ENCODE measurements at regions not wholly inside any gene's neighbourhood (a gene's known extent, or its start where the extent isn't known, plus 50 kb on each side); places are given as distances from the start of the nearest gene placed in this dataset.

DNA sequence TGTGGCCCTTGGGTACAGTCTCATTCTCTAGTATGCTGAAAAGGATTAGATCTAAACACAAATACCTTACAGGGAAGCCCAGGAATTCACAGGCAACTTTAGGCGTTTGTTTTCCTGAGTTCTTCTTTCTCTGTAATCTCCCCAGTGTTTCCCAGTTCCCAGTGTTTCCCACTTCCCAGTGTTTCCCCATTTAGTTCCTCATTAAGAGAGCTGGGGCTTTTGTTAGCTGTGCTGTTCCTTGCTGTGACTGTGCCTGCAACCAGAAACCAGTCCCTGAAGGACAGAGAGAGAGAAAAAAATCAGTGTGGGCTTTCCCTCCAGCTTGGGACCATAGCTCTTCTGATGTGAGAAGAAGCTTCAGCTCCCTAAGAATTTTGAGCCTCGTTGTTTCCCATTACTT lies 802.9 kb upstream of the COBL start:
- Histone ChIP-seq H3K36me3 (no peaks in the 10 kb centered on the region), H3K4me1 (ENCODE audit: control insufficient read depth in 1 of 2, low read depth in 2 of 2) (no peaks in the 10 kb centered on the region), H3K4me3 (no peak overlapping the region), H3K9me3 (no peaks in the 10 kb centered on the region), H3K27me3 (replicated peaks; ENCODE audit: insufficient read depth) (no peaks in the 10 kb centered on the region), H3K27ac (no peak overlapping the region)
- no peak for DNase-seq (ENCODE audit: low spot score)
- TF ChIP-seq, protein P1, sequence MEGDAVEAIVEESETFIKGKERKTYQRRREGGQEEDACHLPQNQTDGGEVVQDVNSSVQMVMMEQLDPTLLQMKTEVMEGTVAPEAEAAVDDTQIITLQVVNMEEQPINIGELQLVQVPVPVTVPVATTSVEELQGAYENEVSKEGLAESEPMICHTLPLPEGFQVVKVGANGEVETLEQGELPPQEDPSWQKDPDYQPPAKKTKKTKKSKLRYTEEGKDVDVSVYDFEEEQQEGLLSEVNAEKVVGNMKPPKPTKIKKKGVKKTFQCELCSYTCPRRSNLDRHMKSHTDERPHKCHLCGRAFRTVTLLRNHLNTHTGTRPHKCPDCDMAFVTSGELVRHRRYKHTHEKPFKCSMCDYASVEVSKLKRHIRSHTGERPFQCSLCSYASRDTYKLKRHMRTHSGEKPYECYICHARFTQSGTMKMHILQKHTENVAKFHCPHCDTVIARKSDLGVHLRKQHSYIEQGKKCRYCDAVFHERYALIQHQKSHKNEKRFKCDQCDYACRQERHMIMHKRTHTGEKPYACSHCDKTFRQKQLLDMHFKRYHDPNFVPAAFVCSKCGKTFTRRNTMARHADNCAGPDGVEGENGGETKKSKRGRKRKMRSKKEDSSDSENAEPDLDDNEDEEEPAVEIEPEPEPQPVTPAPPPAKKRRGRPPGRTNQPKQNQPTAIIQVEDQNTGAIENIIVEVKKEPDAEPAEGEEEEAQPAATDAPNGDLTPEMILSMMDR (IDR thresholded peaks at IDR 0.05): no peak
- no peak for ATAC-seq (ENCODE audit: insufficient number of reproducible peaks, low FRiP score, low read depth)

DNA sequence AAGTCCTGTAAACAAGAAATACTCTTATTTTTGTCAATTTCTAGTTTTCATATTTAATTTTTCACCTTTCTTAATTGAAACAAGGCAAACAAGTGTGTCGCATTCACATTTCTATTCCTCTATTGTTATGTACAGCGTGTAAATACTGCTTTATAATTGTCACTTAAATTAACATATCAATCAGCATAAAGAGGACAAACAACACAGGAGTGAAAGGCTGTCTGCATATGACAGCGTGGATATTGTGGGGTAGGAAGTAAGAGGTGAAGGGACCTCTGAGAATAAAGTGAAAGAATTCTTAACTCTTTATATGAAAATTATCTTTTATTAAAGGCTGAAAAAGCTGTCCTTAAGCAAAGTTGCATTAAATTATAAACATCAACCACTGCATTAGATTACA lies 797.9 kb upstream of the COBL start:
- ATAC-seq (ENCODE audit: insufficient number of reproducible peaks, low FRiP score, low read depth): no peak
- DNase-seq (ENCODE audit: low spot score): no peak
- Histone ChIP-seq H3K4me1 (ENCODE audit: control insufficient read depth in 1 of 2, low read depth in 2 of 2) (no peaks in the 10 kb centered on the region), H3K27me3 (replicated peaks; ENCODE audit: insufficient read depth) (no peaks in the 10 kb centered on the region), H3K9me3 (no peaks in the 10 kb centered on the region), H3K36me3 (no peaks in the 10 kb centered on the region), H3K4me3 (no peak overlapping the region), H3K27ac (no peak overlapping the region)
- TF ChIP-seq, protein P1 (IDR thresholded peaks at IDR 0.05): no peak

DNA sequence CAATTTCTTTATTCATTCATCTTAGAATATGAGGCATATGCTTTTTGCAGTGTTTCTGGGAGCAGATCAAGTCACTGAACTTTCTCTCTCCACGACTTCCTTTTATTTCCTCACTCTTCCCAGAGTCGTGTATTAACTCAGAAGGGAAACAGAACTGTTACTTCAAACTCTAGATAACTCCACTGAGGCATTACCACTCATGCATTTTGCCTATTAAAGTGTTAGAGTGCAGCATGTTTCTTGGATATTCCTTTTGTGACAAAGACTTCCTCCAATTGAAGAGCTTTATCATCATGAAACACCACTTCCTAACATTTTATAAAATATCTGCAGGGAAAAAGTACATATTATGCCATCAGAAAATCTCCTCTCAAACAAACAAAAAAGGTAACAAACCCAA lies 797.4 kb upstream of the COBL start:
- Histone ChIP-seq H3K27ac (no peak overlapping the region), H3K9me3 (no peaks in the 10 kb centered on the region), H3K4me1 (ENCODE audit: control insufficient read depth in 1 of 2, low read depth in 2 of 2) (no peaks in the 10 kb centered on the region), H3K36me3 (no peaks in the 10 kb centered on the region), H3K27me3 (replicated peaks; ENCODE audit: insufficient read depth) (no peaks in the 10 kb centered on the region), H3K4me3 (no peak overlapping the region)
- TF ChIP-seq, protein P1 (IDR thresholded peaks at IDR 0.05): no peak
- no peak for DNase-seq (ENCODE audit: low spot score)
- ATAC-seq (ENCODE audit: insufficient number of reproducible peaks, low FRiP score, low read depth): no peak

DNA sequence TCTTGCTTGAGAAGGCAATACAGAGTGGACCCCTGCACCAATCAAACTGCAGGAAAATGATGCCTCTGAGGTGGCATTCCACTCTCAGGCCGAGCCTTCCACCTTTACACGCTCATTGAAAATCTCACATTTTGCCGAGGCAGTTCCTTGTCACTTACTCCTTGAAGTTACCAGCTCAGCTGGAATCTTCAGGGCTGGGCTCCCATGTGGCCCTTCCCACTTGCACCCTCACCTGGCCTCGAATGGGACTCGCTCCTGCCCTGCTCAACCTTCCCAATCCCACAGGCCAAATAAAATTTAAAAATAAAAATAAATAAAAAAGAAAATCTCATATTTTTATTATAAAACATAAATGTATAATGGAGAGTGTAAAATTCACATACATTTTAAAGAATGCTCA lies 790.7 kb upstream of the COBL start:
- no peaks in the 10 kb centered on the region for H3K9me3 ChIP-seq
- TF ChIP-seq, protein P1 (IDR thresholded peaks at IDR 0.05): no peak
- H3K4me1 ChIP-seq (ENCODE audit: control insufficient read depth in 1 of 2, low read depth in 2 of 2): no peaks in the 10 kb centered on the region
- no peaks in the 10 kb centered on the region for H3K36me3 ChIP-seq
- H3K27me3 ChIP-seq (replicated peaks; ENCODE audit: insufficient read depth): no peaks in the 10 kb centered on the region
- ATAC-seq (ENCODE audit: insufficient number of reproducible peaks, low FRiP score, low read depth) (no peak), DNase-seq (ENCODE audit: low spot score) (no peak)
- no peak overlapping the region for H3K27ac ChIP-seq
- H3K4me3 ChIP-seq: no peak overlapping the region

DNA sequence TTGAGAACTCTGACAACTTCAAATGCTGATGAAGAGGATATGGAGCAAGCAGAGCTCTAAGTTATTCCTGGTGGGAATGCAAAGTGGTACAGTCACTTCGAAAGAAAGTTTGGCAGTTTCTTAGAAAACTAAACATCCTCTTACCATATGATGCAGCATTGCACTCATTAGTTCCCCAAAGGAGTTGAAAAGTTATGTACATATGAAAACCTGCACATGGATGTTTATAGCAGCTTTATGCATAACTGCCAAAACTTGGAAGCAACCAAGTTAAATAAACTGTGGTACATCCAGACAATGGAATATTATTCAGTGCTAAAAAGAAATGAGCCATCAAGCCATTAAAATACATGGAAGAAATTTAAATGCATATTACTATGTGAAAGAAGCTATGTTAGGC lies 779.3 kb upstream of the COBL start:
- TF ChIP-seq, protein P1 (IDR thresholded peaks at IDR 0.05): no peak
- no peak for DNase-seq (ENCODE audit: low spot score)
- H3K27ac ChIP-seq: no peak overlapping the region
- H3K9me3 ChIP-seq: no peaks in the 10 kb centered on the region
- no peaks in the 10 kb centered on the region for H3K27me3 ChIP-seq (replicated peaks; ENCODE audit: insufficient read depth)
- no peak overlapping the region for H3K4me3 ChIP-seq
- no peak for ATAC-seq (ENCODE audit: insufficient number of reproducible peaks, low FRiP score, low read depth)
- no peaks in the 10 kb centered on the region for H3K36me3 ChIP-seq
- H3K4me1 ChIP-seq (ENCODE audit: control insufficient read depth in 1 of 2, low read depth in 2 of 2): no peaks in the 10 kb centered on the region
